AG04449 (cell line): ENCODE measurements at regions not wholly inside any gene's neighbourhood (a gene's known extent, or its start where the extent isn't known, plus 50 kb on each side); places are given as distances from the start of the nearest gene placed in this dataset.

ENCODE experiments used
- CTCF ChIA-PET: fragments of 350-600 bp; formaldehyde crosslinking; extraction: SDS; loops from one replicate; lab custom pipeline; 2021; ENCODE audit warnings: antibody characterized with exemption; lab: Yijun Ruan, JAX
- POLR2A ChIA-PET: fragments of 400-600, 350-600 bp; formaldehyde crosslinking; extraction: SDS; loops from one replicate; lab custom pipeline; 2020; ENCODE audit warnings: antibody characterized with exemption, inconsistent platforms; lab: Yijun Ruan, JAX
- DNase-seq: peaks from one replicate; pipeline ENCODE4 v3.0.0-alpha.2; 2010; ENCODE audit warnings: low read depth, low spot score
- H3K4me3 ChIP-seq: 2 replicates; pipeline ENCODE4 v1.5.1; 2011; ENCODE audit warnings: low read depth, mild to moderate bottlenecking, control low read depth, low read length
- TF ChIP-seq, protein P1 (sequence below): IDR thresholded peaks from one replicate; pipeline ENCODE4 v1.5.1; 2011; ENCODE audit warnings: mild to moderate bottlenecking, moderate library complexity, low read length, control low read depth, inconsistent platforms; ENCODE audit not compliant: insufficient read depth; ENCODE audit errors: missing control alignments

- TF ChIP-seq, protein P1, sequence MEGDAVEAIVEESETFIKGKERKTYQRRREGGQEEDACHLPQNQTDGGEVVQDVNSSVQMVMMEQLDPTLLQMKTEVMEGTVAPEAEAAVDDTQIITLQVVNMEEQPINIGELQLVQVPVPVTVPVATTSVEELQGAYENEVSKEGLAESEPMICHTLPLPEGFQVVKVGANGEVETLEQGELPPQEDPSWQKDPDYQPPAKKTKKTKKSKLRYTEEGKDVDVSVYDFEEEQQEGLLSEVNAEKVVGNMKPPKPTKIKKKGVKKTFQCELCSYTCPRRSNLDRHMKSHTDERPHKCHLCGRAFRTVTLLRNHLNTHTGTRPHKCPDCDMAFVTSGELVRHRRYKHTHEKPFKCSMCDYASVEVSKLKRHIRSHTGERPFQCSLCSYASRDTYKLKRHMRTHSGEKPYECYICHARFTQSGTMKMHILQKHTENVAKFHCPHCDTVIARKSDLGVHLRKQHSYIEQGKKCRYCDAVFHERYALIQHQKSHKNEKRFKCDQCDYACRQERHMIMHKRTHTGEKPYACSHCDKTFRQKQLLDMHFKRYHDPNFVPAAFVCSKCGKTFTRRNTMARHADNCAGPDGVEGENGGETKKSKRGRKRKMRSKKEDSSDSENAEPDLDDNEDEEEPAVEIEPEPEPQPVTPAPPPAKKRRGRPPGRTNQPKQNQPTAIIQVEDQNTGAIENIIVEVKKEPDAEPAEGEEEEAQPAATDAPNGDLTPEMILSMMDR: no peak
- no peak for DNase-seq
- ChIA-PET CTCF (interaction anchor here (1.1 kb wide), 1 partner anchor 13 kb away, joined by 5 read pairs; no protein-coding TSS in a partner anchor), POLR2A (no interaction called here)
- H3K4me3 ChIP-seq: no peak overlapping the region
Observed at GRCh38 chr2:72007402-72007801, 140.3 kb downstream of the CYP26B1 start.

DNA sequence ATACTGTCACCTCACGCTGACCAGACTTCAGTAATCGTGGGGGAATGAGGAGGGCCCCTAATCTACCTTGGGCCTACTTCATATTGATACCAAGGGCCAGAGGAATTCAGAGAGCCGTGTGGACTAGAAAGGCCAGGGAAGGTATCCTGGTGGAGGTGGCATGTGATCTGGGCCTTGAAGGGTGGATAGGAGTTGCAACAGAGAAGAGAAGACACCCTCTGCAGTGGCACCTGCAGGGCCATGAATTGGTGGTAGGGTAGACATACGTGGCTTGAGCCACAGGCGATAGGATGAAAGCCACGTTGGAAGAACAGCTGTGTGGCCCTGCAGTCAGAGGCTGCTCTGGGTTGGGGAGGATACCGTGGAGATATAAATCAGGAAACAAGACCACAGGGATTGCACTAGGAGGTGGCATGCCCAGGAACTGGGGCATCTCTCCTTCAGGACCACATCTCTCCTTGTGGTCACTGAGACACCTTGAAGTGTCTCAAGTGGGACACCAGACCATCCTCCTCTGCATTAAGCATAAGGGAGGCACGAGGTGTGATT is 141.4 kb downstream of the CYP26B1 start:
- DNase-seq: no peak
- CTCF ChIA-PET: no interaction called here
- POLR2A ChIA-PET: no interaction called here

GRCh38 chr2:72004976-72005375 is 142.7 kb downstream of the CYP26B1 start:
- ChIA-PET POLR2A (no interaction called here), CTCF (interaction anchor here (2.7 kb wide), 1 partner anchor 11 kb away, joined by 17 read pairs; no protein-coding TSS in a partner anchor)
- no peak for DNase-seq
- TF ChIP-seq, protein P1: no peak
- no peak overlapping the region for H3K4me3 ChIP-seq

More for the DNA sequence above, 141.4 kb downstream of the CYP26B1 start:
- TF ChIP-seq, protein P1: no peak
- no peak overlapping the region for H3K4me3 ChIP-seq

DNA sequence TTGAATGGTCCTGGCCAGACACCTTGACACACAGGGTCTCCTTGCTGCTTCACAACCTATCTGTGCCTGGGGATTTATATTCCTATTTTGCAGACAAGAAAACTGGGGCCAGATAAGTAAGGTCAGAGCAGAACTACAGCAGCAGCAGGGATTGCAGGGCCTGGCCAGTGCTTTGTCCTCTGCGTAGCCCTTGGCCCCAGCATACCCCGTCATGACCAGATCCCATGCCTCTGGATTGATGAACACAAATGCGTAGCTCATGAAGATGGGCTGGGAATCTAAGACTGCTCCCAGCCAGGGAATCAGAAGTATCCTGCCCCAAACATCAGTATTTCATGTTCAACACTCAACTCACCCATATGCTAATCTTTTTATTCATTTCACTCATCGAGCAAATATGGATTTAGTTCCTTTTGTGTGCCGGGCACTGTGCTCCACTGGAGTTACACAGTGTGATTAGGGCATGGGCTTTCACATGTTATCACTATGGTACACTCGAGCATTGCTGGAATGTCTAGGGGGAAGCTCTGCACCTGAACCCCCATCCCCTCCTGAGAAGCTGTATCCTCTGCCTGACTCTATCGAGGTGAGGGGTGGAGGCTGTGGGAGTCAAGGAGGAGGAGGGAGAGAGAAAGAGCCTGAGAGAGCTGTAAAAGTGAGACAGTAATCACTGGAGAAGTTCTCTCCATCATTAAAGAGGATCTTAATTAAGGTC is 143.3 kb downstream of the CYP26B1 start:
- ChIA-PET CTCF (interaction anchor here (0.9 to 2.7 kb wide), 3 partner anchors 8 to 146 kb away, joined by 3 to 17 read pairs (median 4); no protein-coding TSS in a partner anchor), POLR2A (no interaction called here)
- DNase-seq: no peak
- no peak overlapping the region for H3K4me3 ChIP-seq
- TF ChIP-seq, protein P1: no peak

DNA sequence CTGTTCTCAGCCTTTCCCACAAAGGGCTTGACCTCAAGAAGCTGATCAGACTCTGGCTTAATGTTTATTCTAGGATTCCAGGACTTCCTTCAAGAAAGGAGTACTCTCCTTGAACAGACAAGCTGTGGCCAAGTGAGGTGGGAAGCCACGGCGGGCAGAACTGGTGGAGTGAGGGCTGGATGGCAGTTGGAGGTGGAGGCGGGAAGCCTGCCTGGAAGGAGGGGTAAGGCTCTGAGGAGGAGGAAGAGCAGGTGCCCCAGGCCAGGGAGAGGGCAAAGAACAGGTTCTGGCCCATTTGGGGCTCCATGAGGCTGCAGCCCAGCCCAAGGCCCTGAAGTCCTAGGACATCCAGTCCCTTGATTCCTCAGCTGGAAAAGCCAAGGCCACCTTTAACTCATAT is 143.9 kb downstream of the CYP26B1 start:
- CTCF ChIA-PET: interaction anchor here (0.9 to 2.7 kb wide), 3 partner anchors 8 to 147 kb away, joined by 3 to 17 read pairs (median 4); no protein-coding TSS in a partner anchor
- DNase-seq: no peak
- POLR2A ChIA-PET: no interaction called here
- TF ChIP-seq, protein P1: no peak
- H3K4me3 ChIP-seq: no peak overlapping the region

- DNase-seq: no peak
- ChIA-PET CTCF (interaction anchor here (1.0 to 2.7 kb wide), 3 partner anchors 9 to 199 kb away, joined by 3 to 17 read pairs (median 4); no protein-coding TSS in a partner anchor), POLR2A (no interaction called here)
- TF ChIP-seq, protein P1: no peak
- H3K4me3 ChIP-seq: no peak overlapping the region
Observed at GRCh38 chr2:72003124-72003523, 144.5 kb downstream of the CYP26B1 start.
